ENCODE measurements at regions not wholly inside any gene's neighbourhood (a gene's known extent, or its start where the extent isn't known, plus 50 kb on each side); places are given as distances from the start of the nearest gene placed in this dataset.

- no peak for TF ChIP-seq CTCF (IDR thresholded peaks at IDR 0.05; ENCODE audit: low read depth, low read length, missing input control)
- TF ChIP-seq TAF1 (conservative IDR thresholded peaks at IDR 0.05) = no peak
- no peak for TF ChIP-seq ATF3 (IDR thresholded peaks at IDR 0.05)
Measured at GRCh38 chr4:151462554-151462953, 53.6 kb downstream of the FHIP1A start (continued).

- 84% methylated on average over 3 of the region's 3 CpGs for WGBS
- no peak overlapping the region for H3K27ac ChIP-seq (ENCODE audit: low read depth in 1 of 2, low read length in 2 of 2)
- H3K4me1 ChIP-seq (ENCODE audit: control insufficient read depth in 4 of 4, insufficient read depth in 4 of 4, low read length in 3 of 4) = no peaks in the 10 kb centered on the region
- H3K36me3 ChIP-seq (ENCODE audit: control insufficient read depth in 4 of 4, insufficient read depth in 3 of 4, low read depth in 1 of 4, low read length in 3 of 4) = no peaks in the 10 kb centered on the region
- DNase-seq (ENCODE audit: low spot score) = no peak
- H3K9ac ChIP-seq (ENCODE audit: low read depth in 1 of 2, low read length in 2 of 2) = no peak overlapping the region
- no peaks in the 10 kb centered on the region for H3K9me3 ChIP-seq (ENCODE audit: control insufficient read depth in 4 of 4, low read length in 3 of 4)
- no peaks in the 10 kb centered on the region for H3K27me3 ChIP-seq (ENCODE audit: control insufficient read depth in 4 of 4, insufficient read depth in 4 of 4, low read length in 3 of 4)
- no peak overlapping the region for H3K4me3 ChIP-seq (ENCODE audit: low read depth in 1 of 3, low read length in 3 of 3)
- TF ChIP-seq MAX (IDR thresholded peaks at IDR 0.05) = no peak
- TF ChIP-seq ZBTB33 (IDR thresholded peaks at IDR 0.05) = no peak
- TF ChIP-seq NR2F2 (IDR thresholded peaks at IDR 0.05) = no peak
- TF ChIP-seq REST (IDR thresholded peaks at IDR 0.05) = no peak
- TF ChIP-seq SP1 (IDR thresholded peaks at IDR 0.05) = no peak
- no peak for TF ChIP-seq FOXA2 (IDR thresholded peaks at IDR 0.05)
Measured at GRCh38 chr4:151468715-151469696, 60.0 kb downstream of the FHIP1A start.

GRCh38 chr4:151469970-151470369 lies 61.0 kb downstream of the FHIP1A start:
- no peak overlapping the region for H3K9ac ChIP-seq (ENCODE audit: low read depth in 1 of 2, low read length in 2 of 2)
- DNase-seq (ENCODE audit: low spot score) = no peak
- H3K27ac ChIP-seq (ENCODE audit: low read depth in 1 of 2, low read length in 2 of 2) = no peak overlapping the region
- no peaks in the 10 kb centered on the region for H3K9me3 ChIP-seq (ENCODE audit: control insufficient read depth in 4 of 4, low read length in 3 of 4)
- no peak overlapping the region for H3K4me3 ChIP-seq (ENCODE audit: low read depth in 1 of 3, low read length in 3 of 3)
- no peaks in the 10 kb centered on the region for H3K27me3 ChIP-seq (ENCODE audit: control insufficient read depth in 4 of 4, insufficient read depth in 4 of 4, low read length in 3 of 4)
- no peaks in the 10 kb centered on the region for H3K36me3 ChIP-seq (ENCODE audit: control insufficient read depth in 4 of 4, insufficient read depth in 3 of 4, low read depth in 1 of 4, low read length in 3 of 4)
- TF ChIP-seq RXRA (IDR thresholded peaks at IDR 0.05) (no peak), MAX (IDR thresholded peaks at IDR 0.05) (no peak), EGR1 (IDR thresholded peaks at IDR 0.05; ENCODE audit: low read depth in 2 of 2) (no peak), HNF4G (IDR thresholded peaks at IDR 0.05) (no peak)
- no peaks in the 10 kb centered on the region for H3K4me1 ChIP-seq (ENCODE audit: control insufficient read depth in 4 of 4, insufficient read depth in 4 of 4, low read length in 3 of 4)
